NCI-H226 (cell line): ENCODE measurements at regions not wholly inside any gene's neighbourhood (a gene's known extent, or its start where the extent isn't known, plus 50 kb on each side); places are given as distances from the start of the nearest gene placed in this dataset.
"Not testable (repeated sequence)": the region's sequence is repeated elsewhere in the genome, so short reads cannot be mapped to it uniquely, and the experiment has no call there.

Experiments
- DNase-seq: peaks from one replicate; pipeline ENCODE4 v3.0.0-alpha.2; 2015

- DNase-seq, result not testable (repeated sequence)
These were observed 63.8 kb downstream of the SPANXA1 start for GRCh38 chrX:141520750-141521149.

- not testable (repeated sequence) for DNase-seq
These were observed 108.8 kb downstream of the SPANXA1 start for GRCh38 chrX:141475788-141476187.

GRCh38 chrX:141469469-141469868 lies 115.1 kb downstream of the SPANXA1 start:
- peak; percentile 12 for DNase-seq

DNA sequence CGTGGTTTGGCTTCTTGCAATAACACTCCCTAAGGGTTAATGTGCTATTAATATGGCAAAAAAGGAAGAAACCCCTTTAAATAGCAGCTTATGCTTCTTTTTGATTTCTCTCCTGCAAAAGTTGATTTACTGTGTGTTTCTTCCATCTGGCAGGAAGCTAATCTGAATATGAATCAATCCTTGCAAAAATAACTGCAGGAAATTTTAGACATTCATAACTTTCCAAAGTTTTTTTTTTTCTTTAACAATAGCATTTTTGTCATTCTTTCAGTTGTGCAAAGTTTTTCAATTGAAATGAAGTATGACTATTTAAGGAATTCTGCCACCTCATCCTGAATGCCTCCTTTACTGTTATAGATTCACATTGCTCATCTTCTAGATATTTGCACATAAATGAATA lies 115.6 kb downstream of the SPANXA1 start:
- peak; percentile 7 for DNase-seq

GRCh38 chrX:141467442-141467841 lies 117.1 kb downstream of the SPANXA1 start:
- no peak for DNase-seq

DNA sequence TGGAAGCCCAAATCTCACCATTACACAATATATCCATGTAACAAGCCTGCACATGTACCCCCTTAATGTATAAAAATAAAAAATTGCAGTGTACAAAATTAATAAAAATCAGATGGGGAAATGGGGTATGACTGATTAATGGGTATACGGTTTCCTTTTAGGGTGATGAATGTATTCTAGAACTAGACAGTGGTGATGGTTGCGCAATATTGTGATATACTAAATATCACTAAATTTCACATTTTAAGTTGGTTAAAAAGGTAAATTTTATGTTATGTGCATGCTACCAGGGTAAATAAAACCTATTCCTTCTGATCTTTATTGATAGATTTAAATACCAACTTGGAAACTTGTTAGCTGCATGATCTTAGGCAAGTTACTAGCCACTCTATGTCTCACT lies 129.4 kb downstream of the SPANXA1 start:
- no peak for DNase-seq

DNA sequence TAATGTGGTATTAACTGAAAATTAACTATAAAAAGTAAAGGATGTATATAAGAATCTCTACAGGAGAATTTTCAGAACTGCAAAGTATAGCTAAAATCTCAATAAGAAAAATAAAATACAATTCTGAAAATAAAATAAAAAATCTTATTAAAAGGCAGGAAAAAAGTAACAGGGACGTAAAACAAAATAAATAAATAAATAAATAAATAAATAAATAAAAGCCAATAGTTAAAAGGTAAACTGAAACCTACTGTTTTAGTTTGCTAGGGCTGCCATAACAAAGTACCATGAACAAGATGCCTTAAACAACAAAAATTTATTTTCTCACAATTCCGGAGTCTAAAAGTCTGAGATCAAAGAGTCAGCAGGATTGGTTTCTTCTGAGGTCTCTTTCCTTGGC lies 140.6 kb downstream of the SPANXA1 start:
- no peak for DNase-seq

DNA sequence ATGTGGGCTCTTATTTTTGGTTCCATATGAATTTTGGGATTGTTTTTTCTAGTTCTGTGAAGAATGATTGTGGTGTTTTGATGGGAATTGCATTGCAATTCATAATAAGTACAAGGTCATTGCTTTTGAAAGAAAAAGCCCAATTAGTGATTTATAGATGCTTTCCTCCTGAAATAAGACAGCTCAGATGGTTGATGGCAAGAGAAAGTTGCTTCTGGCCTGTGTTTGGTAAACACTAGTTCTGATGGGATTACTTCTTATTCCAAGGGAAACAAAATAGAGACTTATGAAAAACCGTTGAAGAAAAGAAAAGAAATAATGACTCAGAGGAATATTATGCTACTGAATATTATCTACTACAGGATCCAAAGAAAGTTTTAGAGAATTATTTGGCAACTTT lies 144.9 kb downstream of the SPANXA1 start:
- no peak for DNase-seq

GRCh38 chrX:141415889-141416288 lies 168.6 kb downstream of the SPANXA1 start:
- DNase-seq, result no peak

- peak; percentile 86 for DNase-seq
These were observed 163.7 kb upstream of the SPANXC start for GRCh38 chrX:141405853-141406492.

DNA sequence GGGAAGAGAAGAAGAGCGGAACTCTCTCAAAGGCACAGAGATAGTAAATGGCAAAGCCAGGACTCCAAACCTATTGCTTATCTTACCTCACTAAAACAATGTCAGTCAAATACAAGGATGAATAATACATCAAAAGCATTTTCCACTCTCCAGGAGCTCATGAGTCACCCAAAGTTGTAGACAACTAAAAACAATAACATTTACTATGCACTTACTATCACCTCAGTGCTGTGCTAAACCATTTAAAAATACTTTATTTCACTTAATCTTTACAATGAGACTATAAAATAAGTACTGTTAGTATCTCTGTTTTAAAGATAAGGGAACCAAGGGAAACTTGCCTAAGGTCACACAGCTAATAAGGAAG lies 163.2 kb upstream of the SPANXC start:
- DNase-seq, result peak; percentile 58

DNA sequence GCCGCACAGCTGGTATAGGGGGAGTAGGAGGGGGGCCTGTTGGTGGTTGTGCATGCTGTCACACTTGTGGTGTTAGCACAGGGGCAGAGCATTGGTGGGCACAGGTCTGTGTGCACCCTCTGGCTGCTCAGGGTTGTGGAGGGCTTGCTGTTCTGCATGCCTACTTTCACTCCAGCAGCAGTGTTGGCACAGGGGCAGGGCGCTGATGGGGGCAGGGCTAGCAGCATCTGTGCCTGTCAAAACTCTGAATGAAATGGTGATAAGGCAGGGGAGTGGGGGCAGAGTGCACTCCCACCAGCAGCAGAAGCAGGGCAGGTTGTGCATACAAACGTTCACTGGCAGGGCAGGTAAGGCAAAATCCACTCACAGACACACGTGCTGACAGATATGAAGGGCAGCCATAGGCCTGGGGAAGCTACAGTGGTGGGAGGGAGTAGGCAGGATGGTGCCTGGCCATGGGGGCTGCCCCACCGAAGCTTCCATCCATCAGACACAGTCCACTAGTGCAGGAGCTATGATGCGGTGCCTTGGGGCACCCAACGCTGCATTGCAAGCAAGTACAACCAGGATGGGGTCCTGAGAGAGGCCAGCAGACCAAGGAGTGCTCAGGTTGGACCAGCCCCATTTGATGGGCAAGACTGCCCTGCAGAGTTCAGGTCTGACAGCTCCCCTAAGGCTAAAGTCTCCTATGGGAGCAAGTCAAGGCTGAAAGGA lies 160.7 kb upstream of the SPANXC start:
- no peak for DNase-seq

- no peak for DNase-seq
These were observed 154.2 kb upstream of the SPANXC start for GRCh38 chrX:141396536-141396935.

DNA sequence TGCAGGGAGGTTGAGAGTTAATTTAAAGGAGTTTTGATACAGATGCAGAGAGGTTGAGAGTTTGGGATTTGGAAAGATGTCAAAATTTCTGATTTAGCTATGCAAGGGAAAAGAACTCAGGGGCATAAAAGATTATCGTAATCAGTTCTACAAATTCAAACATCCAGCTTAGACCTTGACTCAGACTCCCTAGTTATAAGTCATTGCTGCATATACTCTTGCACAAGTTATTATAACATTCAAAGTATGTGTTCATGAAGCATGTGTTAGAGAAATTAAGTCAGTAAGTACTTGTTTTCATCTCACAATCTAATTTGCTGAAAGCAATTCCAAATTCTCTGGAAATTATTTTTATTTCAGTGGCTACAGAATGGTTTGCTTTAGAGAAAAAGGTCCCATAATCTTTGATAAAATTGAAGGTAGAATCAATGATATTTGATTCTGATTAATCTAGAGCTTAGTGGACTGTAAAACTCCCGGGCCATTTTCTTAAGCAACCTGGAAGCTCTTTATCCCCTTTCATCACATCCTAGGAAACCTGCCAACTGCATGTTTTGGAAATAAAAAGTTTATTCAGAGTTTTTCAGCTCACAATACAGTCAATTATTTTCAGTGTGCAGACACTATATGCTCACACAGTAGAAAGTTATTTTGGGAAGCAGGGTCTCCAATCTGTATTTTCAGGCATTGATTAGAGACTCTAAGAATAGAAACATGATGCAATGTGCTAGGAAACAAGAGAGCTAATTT lies 132.9 kb upstream of the SPANXC start:
- DNase-seq, result no peak

GRCh38 chrX:141341743-141342142 lies 99.4 kb upstream of the SPANXC start:
- peak; percentile 1 for DNase-seq

DNA sequence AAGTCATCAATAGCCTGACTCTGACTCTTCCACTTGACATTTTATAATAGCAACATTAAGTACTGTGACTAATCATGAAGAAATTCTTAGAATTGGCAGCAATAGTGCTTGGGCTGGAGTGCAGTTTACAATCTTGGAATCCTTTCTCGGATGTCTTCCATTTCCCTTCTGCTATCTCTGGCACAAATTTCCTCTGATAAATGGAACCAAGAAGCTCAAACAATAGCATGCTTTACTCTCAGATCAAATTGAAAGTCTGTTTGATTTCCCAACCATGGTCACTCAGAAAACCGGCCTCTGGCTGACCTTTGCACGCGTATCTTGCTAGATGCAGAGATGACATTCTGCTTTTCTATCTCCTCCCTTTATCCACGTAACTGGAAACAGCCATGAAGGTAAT lies 99.0 kb upstream of the SPANXC start:
- peak; percentile 77 for DNase-seq

- DNase-seq, result peak; percentile 3
These were observed 78.5 kb upstream of the SPANXC start for GRCh38 chrX:141320801-141321200.

GRCh38 chrX:141314441-141314840 lies 72.1 kb upstream of the SPANXC start:
- no peak for DNase-seq

- no peak for DNase-seq
These were observed 58.7 kb upstream of the SPANXC start for GRCh38 chrX:141301017-141301416.
